ENCODE measurements at regions not wholly inside any gene's neighbourhood (a gene's known extent, or its start where the extent isn't known, plus 50 kb on each side); places are given as distances from the start of the nearest gene placed in this dataset.

- no peaks in the 10 kb centered on the region for H3K36me3 ChIP-seq (ENCODE audit: insufficient read depth in 1 of 2, low read depth in 1 of 2)
- H3K27me3 ChIP-seq (ENCODE audit: insufficient read depth in 3 of 3, low read length in 2 of 3), result no peaks in the 10 kb centered on the region
- TF ChIP-seq CTCF (IDR thresholded peaks at IDR 0.05), result no peak
- H3K4me3 ChIP-seq, result no peak overlapping the region
- H3K9me3 ChIP-seq, result no peaks in the 10 kb centered on the region
- H3K4me1 ChIP-seq, result no peaks in the 10 kb centered on the region
- intact Hi-C loops (cut with DNase I), result no loop called here
- WGBS, 3 donors, result 54 to 60% (median 57%) methylated on average over 4 of the region's 4 CpGs
- DNase-seq (no peak), ATAC-seq (no peak)
- H3K27ac ChIP-seq, result no peak overlapping the region
Observed at GRCh38 chr5:159657298-159657697, 259.0 kb upstream of the ADRA1B start.

- ATAC-seq, result no peak
- Histone ChIP-seq H3K36me3 (ENCODE audit: insufficient read depth in 1 of 2, low read depth in 1 of 2) (no peaks in the 10 kb centered on the region), H3K27ac (no peak overlapping the region), H3K4me3 (no peak overlapping the region), H3K27me3 (ENCODE audit: insufficient read depth in 3 of 3, low read length in 2 of 3) (no peaks in the 10 kb centered on the region), H3K4me1 (no peaks in the 10 kb centered on the region), H3K9me3 (no peaks in the 10 kb centered on the region)
- peak in 1 of 2 donors; percentile 57 for DNase-seq
- 18 to 37% (median 24%) methylated on average over 6 of the region's 6 CpGs for WGBS, 3 donors
- intact Hi-C loops (cut with DNase I), result no loop called here
- TF ChIP-seq CTCF (IDR thresholded peaks at IDR 0.05), result no peak
Observed at GRCh38 chr5:159657771-159658170, 258.5 kb upstream of the ADRA1B start.

GRCh38 chr5:159658266-159658925 is 257.9 kb upstream of the ADRA1B start:
- 48 to 67% (median 54%) methylated on average over 10 of the region's 10 CpGs for WGBS, 3 donors
- no peak for DNase-seq
- Histone ChIP-seq H3K9me3 (no peaks in the 10 kb centered on the region), H3K27ac (no peak overlapping the region), H3K4me3 (no peak overlapping the region), H3K27me3 (ENCODE audit: insufficient read depth in 3 of 3, low read length in 2 of 3) (no peaks in the 10 kb centered on the region), H3K36me3 (ENCODE audit: insufficient read depth in 1 of 2, low read depth in 1 of 2) (no peaks in the 10 kb centered on the region), H3K4me1 (no peaks in the 10 kb centered on the region)
- TF ChIP-seq CTCF (IDR thresholded peaks at IDR 0.05), result no peak
- intact Hi-C loops (cut with DNase I), result no loop called here
- no peak for ATAC-seq

- Histone ChIP-seq H3K4me3 (no peak overlapping the region), H3K27ac (no peak overlapping the region), H3K4me1 (no peaks in the 10 kb centered on the region), H3K27me3 (ENCODE audit: insufficient read depth in 3 of 3, low read length in 2 of 3) (no peaks in the 10 kb centered on the region), H3K9me3 (no peaks in the 10 kb centered on the region), H3K36me3 (ENCODE audit: insufficient read depth in 1 of 2, low read depth in 1 of 2) (no peaks in the 10 kb centered on the region)
- WGBS, 3 donors, result 80 to 83% (median 83%) methylated on average over 2 of the region's 2 CpGs
- ATAC-seq (no peak), DNase-seq (no peak)
- TF ChIP-seq CTCF (IDR thresholded peaks at IDR 0.05), result no peak
- intact Hi-C loops (cut with DNase I), result loop anchor here in 1 of 2 donors (10.0 kb wide), 1 partner anchor 254 kb away; the partner anchor contains the start of gene ADRA1B
Observed at GRCh38 chr5:159660401-159660800, 255.9 kb upstream of the ADRA1B start.

GRCh38 chr5:159663986-159664385 is 252.3 kb upstream of the ADRA1B start:
- WGBS, 3 donors, result 44 to 67% (median 45%) methylated on average over 1 of the region's 1 CpG
- TF ChIP-seq CTCF (IDR thresholded peaks at IDR 0.05), result no peak
- Histone ChIP-seq H3K4me1 (no peaks in the 10 kb centered on the region), H3K27ac (no peak overlapping the region), H3K36me3 (ENCODE audit: insufficient read depth in 1 of 2, low read depth in 1 of 2) (no peaks in the 10 kb centered on the region), H3K4me3 (no peak overlapping the region), H3K9me3 (no peaks in the 10 kb centered on the region), H3K27me3 (ENCODE audit: insufficient read depth in 3 of 3, low read length in 2 of 3) (no peaks in the 10 kb centered on the region)
- DNase-seq (no peak), ATAC-seq (no peak)
- intact Hi-C loops (cut with DNase I), result loop anchor here in 1 of 2 donors (10.0 kb wide), 1 partner anchor 251 kb away; the partner anchor contains the start of gene ADRA1B
